ENCODE measurements at regions not wholly inside any gene's neighbourhood (a gene's known extent, or its start where the extent isn't known, plus 50 kb on each side); places are given as distances from the start of the nearest gene placed in this dataset.
"Not testable (repeated sequence)": the region's sequence is repeated elsewhere in the genome, so short reads cannot be mapped to it uniquely, and the experiment has no call there.

DNA sequence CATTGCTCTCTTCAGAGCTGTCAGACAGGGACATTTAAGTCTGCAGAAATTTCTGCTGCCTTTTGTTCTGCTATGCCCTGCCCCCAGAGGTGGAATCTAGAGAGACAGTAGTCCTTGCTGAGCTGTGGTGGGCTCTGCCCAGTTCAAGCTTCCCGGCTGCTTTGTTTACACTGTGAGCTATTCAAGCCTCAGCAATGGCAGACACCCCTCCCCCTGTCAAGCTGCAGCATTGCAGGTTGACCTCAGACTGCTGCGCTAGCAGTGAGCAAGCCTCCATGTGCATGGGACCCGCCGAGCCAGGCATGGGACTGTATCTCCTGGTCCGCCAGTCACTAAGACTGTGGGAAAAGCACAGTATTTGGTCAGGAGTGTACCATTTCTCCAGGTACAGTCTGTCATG lies 53.6 kb upstream of the MAPK10 start:
- DNase-seq = not testable (repeated sequence)

DNA sequence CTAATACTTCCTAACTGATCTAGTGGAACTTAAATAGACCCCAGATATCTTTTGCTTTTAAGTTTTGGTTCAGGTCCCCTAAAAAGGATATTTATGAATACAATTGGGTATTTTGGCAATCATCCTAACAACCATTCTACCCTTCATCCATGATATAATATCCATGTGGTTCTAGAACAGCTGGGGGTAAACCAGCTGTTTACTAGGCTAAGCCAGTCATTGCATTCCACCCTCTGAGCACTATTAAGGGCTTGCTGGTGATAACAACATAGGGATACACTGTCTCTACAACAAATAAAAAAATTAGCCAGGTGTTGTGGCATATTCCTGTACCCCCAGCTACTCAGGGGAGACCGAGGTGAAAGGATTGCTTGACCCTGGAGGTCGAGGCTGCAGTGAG lies 54.8 kb upstream of the MAPK10 start:
- no peak for DNase-seq

DNA sequence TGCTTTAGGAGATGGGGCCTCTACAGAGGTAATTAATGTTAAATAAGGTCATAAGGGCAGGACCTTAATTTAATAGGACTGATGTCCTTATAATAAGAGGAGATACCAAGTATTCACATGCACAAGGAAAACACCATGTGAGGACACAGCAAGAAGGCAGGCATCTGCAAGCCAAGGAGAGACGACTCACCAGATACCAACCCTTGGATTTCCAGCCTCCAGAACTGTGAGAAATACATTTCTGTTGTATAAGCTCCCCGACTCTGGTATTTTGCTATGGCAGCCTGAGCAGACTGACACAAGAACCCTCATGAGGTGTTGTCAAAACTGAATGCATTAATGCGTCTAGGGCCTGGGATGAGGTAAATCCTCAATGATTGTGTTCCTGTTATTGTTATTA lies 56.2 kb upstream of the MAPK10 start:
- DNase-seq = no peak

DNA sequence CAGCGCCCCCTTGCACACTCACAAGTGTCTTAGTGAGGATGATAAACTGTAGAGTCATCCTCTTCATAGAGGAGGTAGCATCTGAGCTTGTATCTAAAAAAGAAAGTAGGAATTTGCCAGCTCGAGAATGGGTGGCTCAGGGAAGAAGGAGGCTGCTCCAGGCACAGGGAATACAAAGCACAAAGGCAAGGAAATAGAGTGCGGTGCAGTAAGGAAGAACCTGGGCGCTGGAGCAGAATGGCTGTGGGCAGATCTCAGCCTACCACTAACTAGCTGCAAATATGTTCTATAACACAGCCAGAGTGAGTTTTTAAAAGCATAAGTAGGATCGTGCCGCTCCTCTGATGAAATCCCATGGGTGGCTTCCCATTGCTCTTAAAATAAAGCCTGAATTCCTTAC lies 61.6 kb upstream of the MAPK10 start:
- no peak for DNase-seq

DNA sequence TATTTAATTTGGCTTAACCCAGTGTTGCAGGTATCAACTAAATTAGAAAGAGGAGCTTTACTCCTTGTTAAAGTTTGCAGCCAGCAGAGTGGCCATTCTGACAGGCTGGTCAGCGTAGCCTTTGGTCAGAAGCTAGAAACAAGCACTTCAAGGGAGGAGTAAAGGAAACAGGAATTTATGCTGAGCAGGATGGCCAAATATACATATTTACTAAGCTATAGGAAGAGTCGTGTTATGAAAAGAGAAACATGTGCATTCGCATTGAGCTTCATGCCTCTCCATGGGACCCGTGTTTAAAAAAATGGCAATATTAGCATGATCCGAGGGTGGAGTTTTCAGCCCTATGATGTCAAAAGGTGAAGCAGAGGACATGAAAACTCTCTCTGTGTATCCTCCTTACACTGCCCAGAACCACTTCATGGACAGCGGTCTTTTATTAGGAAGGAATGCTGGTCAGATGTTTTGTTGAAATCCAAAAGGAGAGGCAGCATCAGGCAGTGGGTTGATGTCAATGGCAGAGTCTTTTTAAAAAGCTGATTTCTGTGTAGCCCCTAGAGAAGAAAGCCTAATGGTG lies 71.8 kb upstream of the MAPK10 start:
- no peak for DNase-seq

DNA sequence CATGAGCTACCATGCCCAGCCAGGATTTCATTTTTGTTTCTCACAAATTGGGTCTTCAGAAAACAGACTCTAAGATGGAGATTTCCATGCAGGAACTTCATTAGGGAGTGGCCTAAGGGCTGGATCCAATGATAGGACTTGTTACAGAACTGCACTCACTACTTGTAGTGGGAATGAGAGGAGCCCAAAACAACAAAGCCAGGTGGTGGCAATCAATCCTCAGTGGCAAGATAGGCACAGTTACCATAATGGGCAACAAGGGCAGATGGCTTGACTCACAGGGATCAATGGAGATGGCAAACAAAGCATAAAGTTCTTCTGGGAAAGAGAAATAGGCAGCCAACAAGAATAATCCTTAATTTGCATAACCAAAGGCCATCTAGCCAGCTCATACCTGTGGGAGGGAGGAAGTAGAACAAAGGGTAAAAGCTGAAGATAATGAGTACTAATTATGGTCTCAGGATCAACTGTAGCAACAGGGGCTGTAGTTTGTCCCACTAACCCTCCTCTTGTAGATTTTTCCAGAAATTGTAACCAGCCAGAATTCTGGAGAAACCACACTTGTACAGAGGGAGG lies 72.8 kb upstream of the MAPK10 start:
- DNase-seq = no peak

DNA sequence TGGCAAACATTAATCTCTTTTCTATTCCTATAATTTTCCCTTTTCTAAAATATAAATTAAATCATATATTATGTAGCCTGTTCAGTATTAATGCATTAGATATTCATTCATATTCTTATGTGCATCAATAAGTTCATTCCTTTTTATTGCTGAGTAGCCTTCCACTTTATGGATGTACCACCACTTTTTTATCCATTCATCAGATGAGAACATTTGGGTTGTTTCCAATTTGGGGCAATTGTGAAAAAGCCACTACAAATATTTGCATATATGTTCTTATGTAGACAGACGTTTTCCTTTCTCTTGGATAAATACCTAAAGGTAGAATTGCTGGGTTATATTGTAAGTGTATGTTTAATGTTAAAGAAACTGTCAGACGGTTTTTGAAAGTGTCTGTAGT lies 79.4 kb upstream of the MAPK10 start:
- DNase-seq = no peak

DNA sequence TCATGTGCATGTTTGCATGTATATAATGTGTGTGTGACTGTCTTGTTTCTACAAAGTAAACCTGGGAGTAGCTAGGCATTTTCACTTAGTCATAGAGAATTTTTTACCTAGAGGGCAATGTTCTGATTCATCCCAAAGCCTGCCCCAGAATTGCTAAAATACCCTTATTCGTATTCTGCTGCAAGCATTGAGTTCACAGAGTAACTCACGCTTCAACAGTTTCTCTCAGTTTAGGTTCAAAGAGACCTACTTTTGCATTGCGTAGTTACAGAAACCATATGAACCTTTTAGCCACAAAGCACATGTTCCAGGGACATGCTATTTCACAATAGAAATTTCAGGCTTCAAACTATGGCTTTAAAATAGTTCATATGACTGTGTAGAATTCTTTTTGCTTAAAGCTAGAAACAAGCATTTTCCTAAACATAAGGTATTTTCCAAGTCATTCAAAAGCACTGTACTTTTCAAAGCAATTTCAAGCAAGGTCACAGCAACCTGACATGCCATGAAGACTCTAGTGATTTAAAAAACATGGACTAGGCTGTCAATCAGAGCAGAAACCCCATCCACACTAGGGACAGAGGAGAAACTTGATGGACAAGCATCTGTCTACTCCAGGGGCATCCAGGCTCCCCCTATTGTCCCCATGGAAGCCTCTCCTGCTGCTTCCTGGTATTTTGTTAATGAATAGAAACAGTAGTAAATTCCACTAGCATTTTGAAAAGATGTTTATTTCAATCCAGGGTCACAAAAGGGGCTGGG lies 81.5 kb upstream of the MAPK10 start:
- DNase-seq = no peak

DNA sequence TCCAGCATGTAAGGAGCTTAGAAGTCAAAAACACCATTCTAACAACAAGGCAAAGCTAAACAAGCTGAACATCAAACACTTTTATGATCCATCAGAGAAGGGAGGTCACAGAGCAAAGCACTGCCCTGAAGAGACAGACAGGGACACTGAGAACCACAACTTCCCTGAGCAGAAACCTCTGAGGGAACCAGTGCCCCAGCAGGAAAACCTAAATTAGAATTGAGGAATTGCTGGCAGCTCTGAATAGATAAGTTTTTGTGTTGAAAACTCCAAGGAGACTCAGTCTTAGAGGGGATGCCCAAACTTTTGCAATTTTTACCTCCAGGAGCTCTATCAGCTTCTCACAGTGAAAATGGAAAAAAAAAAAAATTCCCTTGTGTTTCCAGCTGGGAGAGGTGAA lies 83.0 kb upstream of the MAPK10 start:
- no peak for DNase-seq

DNA sequence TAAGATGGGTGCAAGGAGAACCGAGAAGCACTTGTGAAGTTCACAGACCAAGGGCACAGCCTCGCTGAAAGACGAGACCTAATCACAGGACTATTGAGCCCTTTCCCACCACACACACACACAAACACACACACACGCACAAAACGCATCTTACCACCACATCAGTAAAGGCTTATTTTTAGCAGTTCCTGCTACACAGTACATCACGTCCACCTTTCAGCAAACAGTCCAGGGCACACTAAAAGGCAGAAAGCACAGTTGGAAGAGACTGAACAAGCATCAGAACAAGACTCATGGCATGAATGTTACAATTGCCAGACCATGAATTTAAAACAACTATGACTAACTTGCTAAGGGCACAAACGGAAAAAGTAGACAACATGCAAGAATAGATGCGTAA lies 83.6 kb upstream of the MAPK10 start:
- no peak for DNase-seq

DNA sequence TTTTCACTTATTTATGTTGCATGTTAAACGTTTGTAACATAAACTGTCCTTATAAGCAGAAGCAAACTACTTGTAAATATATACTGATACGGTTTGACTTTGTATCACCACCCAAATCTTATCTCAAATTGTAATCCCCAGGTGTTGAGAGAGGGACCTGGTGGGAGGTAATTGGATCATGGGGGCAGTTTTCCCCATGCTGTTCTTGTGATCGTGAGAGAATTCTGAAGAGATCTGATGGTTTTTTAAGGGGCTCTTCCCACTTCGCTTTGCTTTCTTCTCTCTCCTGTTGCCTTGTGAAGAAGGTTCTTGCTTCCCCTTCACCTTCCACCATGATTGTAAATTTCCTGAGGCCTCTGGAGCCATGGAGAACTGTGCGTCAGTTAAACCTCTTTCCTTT lies 87.1 kb upstream of the MAPK10 start:
- no peak for DNase-seq

DNA sequence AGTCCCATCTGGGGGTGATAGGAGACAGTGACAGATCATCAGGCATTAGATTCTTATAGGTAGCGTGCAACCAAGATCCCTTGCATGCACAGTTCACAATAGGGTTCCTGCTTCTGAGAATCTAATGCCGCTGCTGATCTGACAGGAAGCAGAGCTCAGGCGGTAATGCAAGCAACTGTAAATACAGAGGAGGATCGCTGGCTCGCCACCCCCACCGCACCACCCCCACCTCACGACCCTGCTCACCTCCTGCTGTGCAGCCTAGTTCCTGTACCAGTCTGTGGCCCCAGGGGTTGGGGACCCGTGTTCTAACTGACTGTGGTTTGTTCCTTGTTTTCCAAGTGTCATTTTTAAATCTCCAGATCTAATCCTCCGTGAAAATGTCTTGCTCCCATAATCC lies 89.0 kb upstream of the MAPK10 start:
- DNase-seq = no peak

DNA sequence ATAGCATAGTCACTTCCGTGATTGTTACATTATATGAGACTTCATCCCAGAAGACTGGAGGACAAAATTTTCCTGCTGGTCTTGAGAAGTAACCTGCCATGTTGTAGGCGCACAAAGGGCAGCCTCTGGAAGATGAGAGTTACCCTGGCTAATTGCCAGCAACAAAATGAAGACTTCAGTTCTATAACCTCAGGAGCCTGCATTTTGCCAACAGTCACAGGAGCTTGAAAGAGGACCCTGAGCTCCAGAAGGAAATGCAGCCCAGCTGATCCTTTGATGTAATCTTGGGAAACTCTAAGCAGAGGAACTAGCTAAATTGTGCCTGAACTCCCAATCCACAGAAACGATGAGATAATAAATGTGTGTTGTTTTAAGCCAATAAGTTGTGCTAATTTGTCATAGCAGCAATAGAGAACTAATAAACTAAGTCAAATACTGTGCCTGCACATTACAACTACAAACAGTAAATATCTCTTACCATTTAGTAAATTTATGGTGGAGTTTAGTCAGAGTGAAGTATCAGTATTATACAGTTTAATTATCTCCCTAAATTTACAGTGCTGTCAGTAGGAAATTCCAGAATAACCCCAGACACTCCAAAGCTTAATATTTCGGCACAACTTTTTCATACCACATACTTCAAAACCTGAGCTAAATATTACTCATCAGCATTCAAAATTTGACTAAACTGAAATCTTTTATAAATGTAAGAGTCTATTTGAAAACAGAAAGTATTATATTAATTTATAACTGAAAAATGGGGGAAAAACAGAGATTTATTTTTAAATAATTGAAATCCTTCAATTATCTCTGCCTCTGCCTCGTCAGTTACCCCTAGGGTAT lies 90.1 kb upstream of the MAPK10 start:
- no peak for DNase-seq

DNA sequence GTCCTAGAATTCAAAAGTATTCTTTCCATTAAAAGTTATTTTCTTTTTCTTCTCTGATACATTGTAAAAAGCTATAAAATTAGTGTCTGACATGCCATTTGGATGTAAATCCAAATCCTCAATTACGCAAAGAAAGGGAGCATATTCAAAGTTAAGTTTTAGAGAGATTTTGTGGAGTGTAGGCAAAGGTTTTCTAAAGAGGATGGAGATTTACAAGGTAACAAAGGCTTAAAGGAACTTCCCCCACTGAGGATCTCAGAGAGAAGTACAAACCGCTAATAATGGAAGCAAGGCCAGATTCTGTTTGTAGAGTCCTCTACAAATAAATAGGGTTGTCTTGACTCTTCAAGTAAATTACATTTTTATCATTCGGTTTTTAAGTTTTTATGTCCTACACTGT lies 91.0 kb upstream of the MAPK10 start:
- DNase-seq = no peak

DNA sequence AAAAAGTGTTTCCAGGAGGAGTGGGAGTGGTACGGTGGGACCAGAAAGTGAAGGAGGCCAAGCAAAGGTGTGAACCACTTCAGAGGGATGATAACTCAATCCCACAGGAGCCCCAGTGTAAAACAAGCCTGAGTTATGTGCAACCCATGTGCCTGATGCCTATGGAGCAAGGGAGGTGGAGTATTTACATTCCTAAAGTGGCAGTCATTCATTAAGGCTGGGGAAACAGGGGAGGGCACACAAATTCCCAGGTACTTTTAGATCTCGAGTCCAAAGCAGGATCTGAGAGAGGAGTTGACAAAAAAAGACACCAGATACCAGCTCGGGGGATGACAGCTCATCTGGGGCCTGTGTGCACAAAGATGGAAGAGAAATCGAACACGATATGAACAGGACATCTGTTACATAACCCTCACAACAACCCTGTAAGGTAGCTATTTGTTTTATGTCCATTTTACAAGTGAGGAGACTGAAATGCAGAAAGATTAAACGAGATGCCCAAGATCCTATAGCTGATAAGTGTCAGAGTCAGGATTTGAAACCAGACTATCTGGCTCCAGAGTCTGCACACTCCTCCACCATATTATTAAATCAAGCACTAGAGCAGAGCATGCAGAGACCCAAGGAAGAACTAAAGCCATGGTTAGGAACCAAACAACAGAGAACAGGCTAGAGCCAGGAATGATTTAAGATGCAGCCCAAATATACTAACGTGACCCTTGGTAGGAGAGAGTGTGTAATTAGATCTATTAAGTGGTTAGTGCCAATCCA lies 91.9 kb upstream of the MAPK10 start:
- DNase-seq = no peak

DNA sequence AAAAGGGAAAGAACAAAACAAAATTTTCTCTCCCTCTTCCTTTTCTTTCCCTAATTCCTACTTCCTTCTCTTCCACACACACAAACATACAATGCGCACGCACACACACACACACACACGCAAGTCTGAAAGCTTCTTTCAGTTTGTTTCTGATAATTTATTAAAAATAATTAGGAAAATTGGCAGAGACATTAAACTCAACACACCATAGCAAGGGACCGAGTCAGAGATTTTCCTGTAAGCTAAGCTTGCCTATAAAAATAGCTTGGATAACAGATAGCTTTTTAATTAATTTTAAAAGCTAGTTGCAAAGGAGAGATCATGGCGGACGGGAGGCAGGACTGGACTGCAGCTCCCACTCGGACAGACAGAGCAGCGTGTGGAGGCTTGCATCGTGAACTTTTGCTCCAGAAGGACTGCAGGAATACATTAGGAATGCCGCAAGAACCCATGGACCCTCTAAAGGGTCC lies 92.6 kb upstream of the MAPK10 start:
- DNase-seq = no peak

DNA sequence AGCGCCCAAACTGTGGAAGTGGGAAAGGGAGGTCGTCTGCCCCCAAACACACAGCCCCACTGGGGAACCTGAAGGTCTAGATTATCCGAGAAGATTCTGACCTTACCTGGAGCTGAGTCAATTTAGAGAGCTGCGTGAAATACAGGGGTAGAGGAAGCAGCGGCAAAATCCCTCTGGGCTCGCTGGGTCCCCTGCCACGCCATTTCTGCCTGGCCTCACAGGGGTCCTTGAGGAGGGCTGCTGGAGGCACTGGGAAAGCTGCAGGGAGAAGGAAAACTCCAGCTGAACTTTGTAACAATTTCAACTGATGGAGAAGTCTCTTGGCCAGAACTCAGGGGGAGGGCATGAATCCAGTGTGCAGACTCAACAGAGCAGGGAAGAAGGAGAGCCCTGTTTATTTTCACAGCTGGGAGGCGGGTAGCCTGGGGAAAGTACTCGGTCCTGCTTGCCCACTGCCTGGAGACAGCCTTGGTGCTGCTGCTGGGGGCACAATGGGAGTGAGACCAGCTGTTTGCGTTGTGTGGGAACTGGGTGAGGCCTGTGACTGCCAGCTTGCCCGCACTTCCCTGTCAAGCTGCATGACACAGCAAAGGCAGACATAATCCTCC lies 93.2 kb upstream of the MAPK10 start:
- no peak for DNase-seq

DNA sequence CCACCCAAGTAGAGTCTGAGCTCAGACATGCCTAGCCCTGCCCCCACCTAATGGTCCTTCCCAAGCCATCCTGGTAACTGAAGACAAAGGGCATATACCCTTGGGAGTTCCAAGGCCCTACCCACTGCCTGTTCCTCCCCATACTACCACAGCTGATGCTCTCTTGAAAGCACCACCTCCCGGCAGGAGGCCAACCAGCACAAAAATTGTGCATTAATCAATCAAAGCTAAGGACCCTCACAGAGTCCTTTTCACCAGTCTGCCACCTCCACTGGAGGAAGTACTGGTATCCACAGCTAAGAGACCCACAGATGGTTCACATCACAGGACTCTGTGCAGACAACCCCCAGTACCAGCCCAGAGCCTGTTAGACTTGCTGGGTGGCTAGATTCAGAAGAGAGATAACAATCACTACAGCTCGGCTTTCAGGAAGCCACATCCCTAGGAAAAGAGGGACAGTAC lies 93.8 kb upstream of the MAPK10 start:
- not testable (repeated sequence) for DNase-seq

DNA sequence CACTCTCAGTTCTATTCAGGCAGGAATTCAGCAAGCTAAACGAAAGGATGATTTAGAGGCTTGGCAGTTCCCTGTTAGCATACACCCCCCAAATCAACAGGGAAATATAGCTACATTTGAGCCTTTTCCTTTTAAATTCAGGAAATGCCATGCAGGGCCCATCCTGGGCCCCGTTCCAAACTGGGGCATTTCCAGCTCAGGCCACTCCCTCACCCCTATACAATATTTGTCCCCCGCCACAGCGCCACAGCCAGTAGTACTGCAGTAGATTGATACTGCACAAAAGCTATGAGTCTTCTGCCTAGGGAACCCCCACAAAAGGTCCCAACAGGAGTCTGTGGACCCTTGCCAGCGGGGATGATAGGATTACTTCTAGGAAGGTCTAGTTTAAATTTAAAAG lies 102.0 kb upstream of the MAPK10 start:
- DNase-seq = no peak

DNA sequence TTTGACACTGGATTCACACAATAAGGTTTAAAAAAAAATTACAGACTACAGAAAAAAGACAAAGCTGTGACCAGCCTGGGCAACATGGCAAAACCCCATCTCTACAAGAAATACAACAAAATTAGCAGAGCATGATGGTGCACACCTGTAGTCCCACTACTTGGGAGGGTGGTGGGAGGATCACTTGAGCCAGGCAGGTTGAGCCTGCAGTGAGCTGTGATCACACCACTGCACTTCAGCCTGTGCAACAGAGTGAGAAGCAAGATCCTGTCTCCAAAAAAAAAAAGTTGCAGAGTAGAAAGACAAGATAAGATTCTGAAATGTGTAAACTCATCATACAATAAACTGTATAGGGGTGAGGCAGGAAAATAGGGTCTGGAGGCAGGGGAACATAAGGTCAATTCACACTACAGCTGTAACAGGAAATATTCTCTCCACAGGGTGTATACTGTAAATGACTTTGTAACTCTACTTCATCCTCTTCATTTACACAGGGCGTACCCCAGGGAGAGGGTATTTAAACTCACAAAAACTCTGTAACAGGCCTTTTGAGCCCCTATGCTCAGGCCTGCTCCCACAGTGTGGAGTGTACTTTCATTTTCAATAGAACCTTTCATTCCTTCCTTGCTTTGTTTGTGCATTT lies 112.6 kb upstream of the MAPK10 start:
- DNase-seq = no peak

DNA sequence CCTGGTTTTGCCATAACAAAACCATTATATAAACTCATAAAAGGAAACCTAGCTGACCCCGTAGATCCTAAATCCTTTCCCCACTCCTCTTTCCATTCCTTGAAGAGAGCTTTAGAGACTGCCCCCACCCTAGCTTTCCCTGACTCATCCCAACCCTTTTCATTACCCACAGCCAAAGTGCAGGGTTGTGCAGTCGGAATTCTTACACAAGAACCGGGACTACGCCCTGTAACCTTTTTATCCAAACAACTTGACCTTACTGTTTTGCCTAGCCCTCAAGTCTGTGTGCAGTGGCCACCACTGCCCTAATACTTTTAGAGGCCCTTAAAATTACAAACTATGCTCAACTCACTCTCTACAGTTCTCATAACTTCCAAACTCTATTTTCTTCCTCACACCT lies 116.0 kb upstream of the PTPN13 start:
- DNase-seq = not testable (repeated sequence)

DNA sequence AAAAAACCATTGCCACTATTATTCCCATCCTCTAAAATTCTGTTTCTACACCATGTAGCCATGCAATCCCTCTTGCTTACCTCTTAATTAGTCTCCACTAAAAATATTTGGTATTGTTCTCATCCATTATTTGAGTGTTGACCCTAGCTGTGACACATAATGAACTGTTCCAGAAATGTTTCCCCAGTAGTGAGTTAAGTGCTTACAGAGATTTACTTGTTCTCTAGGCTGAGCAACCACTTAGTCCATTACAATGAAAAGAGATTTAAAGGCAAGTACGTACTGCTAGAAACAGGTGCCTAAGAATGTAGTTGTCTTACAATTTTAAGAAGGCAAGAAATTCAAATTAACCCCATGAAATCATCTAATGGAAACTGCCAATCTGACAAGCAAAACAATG lies 112.7 kb upstream of the PTPN13 start:
- no peak for DNase-seq

All from central memory CD4-positive, alpha-beta T cell (primary cell).